HG03175 (cell line): ENCODE measurements at regions not wholly inside any gene's neighbourhood (a gene's known extent, or its start where the extent isn't known, plus 50 kb on each side); places are given as distances from the start of the nearest gene placed in this dataset.

Experiments
- ATAC-seq: cut with Tn5 transposase; IDR thresholded peaks from one replicate; pipeline ENCODE4 v1.9.1; 2021; ENCODE audit warnings: mild to moderate bottlenecking, moderate library complexity; ENCODE audit not compliant: unreplicated experiment

GRCh38 chr1:58312971-58313563, 233.5 kb downstream of the OMA1 start:
- no peak for ATAC-seq

- no peak for ATAC-seq
Measured at GRCh38 chr1:58312461-58312860, 234.1 kb downstream of the OMA1 start.

GRCh38 chr1:58310881-58311280, 235.6 kb downstream of the OMA1 start:
- ATAC-seq: no peak

GRCh38 chr1:58310469-58310868, 236.1 kb downstream of the OMA1 start:
- no peak for ATAC-seq

GRCh38 chr1:58308206-58308605, 238.3 kb downstream of the OMA1 start:
- no peak for ATAC-seq

GRCh38 chr1:58307431-58307830, 239.1 kb downstream of the OMA1 start:
- ATAC-seq: no peak

- no peak for ATAC-seq
Measured at GRCh38 chr1:58305622-58306021, 240.9 kb downstream of the OMA1 start.

- ATAC-seq: no peak
Measured at GRCh38 chr1:58304346-58304975, 242.1 kb downstream of the OMA1 start.

GRCh38 chr1:58303841-58304240, 242.7 kb downstream of the OMA1 start:
- no peak for ATAC-seq

- ATAC-seq: no peak
Measured at GRCh38 chr1:58293388-58293787, 253.1 kb downstream of the OMA1 start.

GRCh38 chr1:58290685-58291372, 255.7 kb downstream of the OMA1 start:
- no peak for ATAC-seq

GRCh38 chr1:58288624-58289142, 257.8 kb downstream of the OMA1 start:
- ATAC-seq: no peak

GRCh38 chr1:58287894-58288623, 258.5 kb downstream of the OMA1 start:
- ATAC-seq: no peak

- ATAC-seq: no peak
Measured at GRCh38 chr1:58284225-58284510, 262.4 kb downstream of the OMA1 start.

- ATAC-seq: no peak
Measured at GRCh38 chr1:58283388-58284224, 262.9 kb downstream of the OMA1 start.

- ATAC-seq: no peak
Measured at GRCh38 chr1:58282623-58283387, 263.7 kb downstream of the OMA1 start.

GRCh38 chr1:58266242-58266641, 280.3 kb downstream of the OMA1 start:
- no peak for ATAC-seq

- ATAC-seq: no peak
Measured at GRCh38 chr1:58264462-58264861, 282.1 kb downstream of the OMA1 start.

- ATAC-seq: no peak
Measured at GRCh38 chr1:58262702-58263101, 283.8 kb downstream of the OMA1 start.

- ATAC-seq: no peak
Measured at GRCh38 chr1:58258082-58258481, 288.4 kb downstream of the OMA1 start.
